Activated CD8-positive, alpha-beta T cell treated with anti-CD3 and anti-CD28 coated beads, Interleukin-2, amount 10 ng/mL, durations not matched to agents 7 days and 5 days (primary cell): ENCODE measurements at regions not wholly inside any gene's neighbourhood (a gene's known extent, or its start where the extent isn't known, plus 50 kb on each side); places are given as distances from the start of the nearest gene placed in this dataset.

Experiments
- ATAC-seq: fragments of 150-1000 bp; cut with Tn5 transposase; one replicate; pipeline ENCODE4 v1.10.0; 2021; ENCODE audit warnings: moderate library complexity
- CTCF ChIA-PET: fragments of 350-600 bp; sonication (Branson Sonifier 250); formaldehyde crosslinking; loops from one replicate; lab custom pipeline; 2021; ENCODE audit warnings: antibody characterized with exemption; lab: Charles Lee
- POLR2A ChIA-PET: fragments of 350-600 bp; sonication (Branson Sonifier 250); formaldehyde crosslinking; loops from one replicate; lab custom pipeline; 2021; ENCODE audit warnings: antibody characterized with exemption; lab: Charles Lee
- DNase-seq: peaks from one replicate; pipeline ENCODE4 v3.0.0-alpha.2; 2020
- H3K27ac Mint-ChIP-seq: one replicate; pipeline ENCODE4 v1.8.0; 2021; ENCODE audit warnings: mild to moderate bottlenecking, mixed read lengths
- H3K27me3 Mint-ChIP-seq: one replicate; pipeline ENCODE4 v1.8.0; 2021; ENCODE audit warnings: low read depth, mixed read lengths
- H3K36me3 Mint-ChIP-seq: one replicate; pipeline ENCODE4 v1.8.0; 2021; ENCODE audit warnings: low read depth, mixed read lengths
- H3K4me1 Mint-ChIP-seq: one replicate; pipeline ENCODE4 v1.8.0; 2021; ENCODE audit warnings: low read depth, mixed read lengths
- H3K4me3 Mint-ChIP-seq: one replicate; pipeline ENCODE4 v1.8.0; 2021; ENCODE audit warnings: mild to moderate bottlenecking, mixed read lengths
- H3K9me3 Mint-ChIP-seq: one replicate; pipeline ENCODE4 v1.8.0; 2022; ENCODE audit warnings: mixed read lengths; ENCODE audit not compliant: insufficient read depth

DNA sequence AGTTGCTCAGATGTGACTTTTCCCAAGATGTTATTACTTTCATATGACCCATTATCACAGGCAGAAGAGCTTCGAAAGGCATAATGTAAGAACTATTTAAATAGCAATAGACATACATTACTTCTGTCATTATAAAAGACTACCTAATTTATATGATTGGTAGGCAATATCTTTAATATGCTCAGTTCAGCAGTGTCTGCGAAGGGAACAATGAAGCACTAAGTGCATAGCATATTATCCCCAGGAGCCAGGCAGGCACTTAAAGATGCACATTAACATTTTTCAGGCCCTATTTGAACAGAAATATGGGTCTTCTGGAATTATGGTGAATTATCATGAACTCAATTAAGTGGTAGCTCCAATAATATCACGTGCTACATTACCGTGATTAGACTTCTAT is 217.8 kb downstream of the EPM2A start:
- Mint-ChIP-seq H3K4me1 (no peaks in the 10 kb centered on the region), H3K9me3 (no peaks in the 10 kb centered on the region), H3K36me3 (no peaks in the 10 kb centered on the region), H3K4me3 (no peak overlapping the region), H3K27ac (no peak overlapping the region), H3K27me3 (no peaks in the 10 kb centered on the region)
- ChIA-PET POLR2A (no interaction called here), CTCF (no interaction called here)
- DNase-seq, result no peak
- ATAC-seq, result no peak

DNA sequence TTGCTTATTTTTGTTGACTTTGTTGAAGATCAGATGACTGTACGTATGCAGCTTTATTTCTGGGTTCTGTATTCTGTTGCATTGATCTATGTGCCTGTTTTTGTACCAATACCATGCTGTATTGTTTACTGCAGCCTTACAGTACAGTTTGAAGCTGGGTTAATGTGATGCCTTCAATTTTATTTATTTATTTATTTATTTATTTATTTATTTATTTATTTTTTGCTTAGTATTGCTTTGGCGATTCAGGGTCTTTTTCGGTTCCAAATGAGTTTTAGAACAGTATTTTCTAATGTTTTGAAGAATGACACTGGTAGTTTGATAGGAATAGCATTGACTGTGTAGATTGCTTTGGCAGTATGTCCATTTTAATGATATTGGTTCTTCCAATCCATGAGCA is 210.3 kb downstream of the EPM2A start:
- ChIA-PET CTCF (no interaction called here), POLR2A (no interaction called here)
- ATAC-seq (no peak), DNase-seq (no peak)
- Mint-ChIP-seq H3K9me3 (peaks cover 7% of the 10 kb centered on the region), H3K36me3 (no peaks in the 10 kb centered on the region), H3K27me3 (no peaks in the 10 kb centered on the region), H3K27ac (no peak overlapping the region), H3K4me1 (no peaks in the 10 kb centered on the region), H3K4me3 (no peak overlapping the region)

DNA sequence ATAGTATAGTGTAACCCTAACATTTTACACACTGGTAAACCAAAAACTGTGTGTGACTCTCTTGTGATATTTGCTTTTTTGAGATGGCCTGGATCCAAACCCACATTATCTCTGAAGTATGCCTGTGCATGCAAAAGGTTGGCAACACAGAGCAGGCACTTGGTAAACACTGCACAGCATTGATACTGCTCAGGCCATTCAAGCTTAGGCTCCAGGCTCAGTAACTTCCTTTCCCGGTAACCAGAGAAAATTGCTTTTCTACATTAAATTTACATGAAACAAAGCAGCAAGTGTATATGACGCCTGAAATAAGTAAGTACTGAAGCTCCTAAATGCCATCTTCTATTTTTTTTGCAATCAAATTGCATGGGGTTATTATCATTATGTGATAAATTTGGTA is 205.7 kb downstream of the EPM2A start:
- Mint-ChIP-seq H3K4me3 (no peak overlapping the region), H3K27ac (no peak overlapping the region), H3K9me3 (peaks cover 7% of the 10 kb centered on the region), H3K36me3 (no peaks in the 10 kb centered on the region), H3K27me3 (no peaks in the 10 kb centered on the region), H3K4me1 (no peaks in the 10 kb centered on the region)
- ChIA-PET POLR2A (no interaction called here), CTCF (no interaction called here)
- DNase-seq, result no peak
- ATAC-seq, result no peak

DNA sequence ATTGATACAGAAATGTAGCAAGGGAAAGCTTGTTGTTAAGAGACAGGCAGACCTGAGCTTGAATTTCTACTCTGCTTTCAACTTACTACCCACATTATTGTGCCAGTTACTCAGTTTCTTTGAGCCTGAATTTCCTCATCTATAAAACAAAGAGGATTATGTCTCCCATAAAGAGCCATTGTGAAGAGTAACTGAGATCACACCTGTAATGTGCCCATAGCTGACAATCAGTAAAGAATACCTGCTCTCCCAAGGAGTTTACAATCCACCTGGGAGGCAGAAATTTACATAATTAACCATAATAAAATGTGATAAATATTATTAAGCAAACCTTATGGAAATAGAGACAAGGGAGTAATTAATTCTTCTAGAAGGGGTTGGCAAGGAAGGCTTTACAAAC is 204.9 kb downstream of the EPM2A start:
- H3K9me3 Mint-ChIP-seq, result peaks cover 7% of the 10 kb centered on the region
- ChIA-PET CTCF (no interaction called here), POLR2A (interaction anchor here (0.6 kb wide), 1 partner anchor 160 kb away, joined by 3 read pairs; no protein-coding TSS in a partner anchor)
- no peaks in the 10 kb centered on the region for H3K27me3 Mint-ChIP-seq
- H3K4me3 Mint-ChIP-seq, result no peak overlapping the region
- H3K27ac Mint-ChIP-seq, result no peak overlapping the region
- DNase-seq (no peak), ATAC-seq (no peak)
- no peaks in the 10 kb centered on the region for H3K4me1 Mint-ChIP-seq
- H3K36me3 Mint-ChIP-seq, result no peaks in the 10 kb centered on the region

DNA sequence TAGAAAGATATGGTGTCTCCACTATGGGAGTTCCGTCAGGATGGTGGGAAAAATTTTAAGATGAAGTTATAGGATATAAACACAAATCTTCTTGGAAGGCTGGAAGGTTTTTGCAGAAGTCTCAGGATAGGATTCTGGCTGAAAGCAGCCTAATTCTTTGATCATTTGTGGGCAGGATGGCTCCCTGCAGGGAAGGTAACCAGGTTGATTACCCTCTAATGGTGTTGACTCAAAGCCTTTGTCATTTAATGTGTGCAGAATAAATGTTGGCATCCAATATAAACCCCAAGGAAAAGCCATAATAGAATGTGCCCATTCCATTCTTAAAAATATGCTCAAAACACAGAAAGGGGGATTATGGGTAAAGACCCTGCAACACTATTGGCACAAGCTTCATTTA is 204.3 kb downstream of the EPM2A start:
- Mint-ChIP-seq H3K36me3 (no peaks in the 10 kb centered on the region), H3K4me3 (no peak overlapping the region), H3K9me3 (peaks cover 7% of the 10 kb centered on the region), H3K4me1 (no peaks in the 10 kb centered on the region), H3K27ac (no peak overlapping the region), H3K27me3 (no peaks in the 10 kb centered on the region)
- ChIA-PET CTCF (no interaction called here), POLR2A (interaction anchor here (0.6 kb wide), 1 partner anchor 159 kb away, joined by 3 read pairs; no protein-coding TSS in a partner anchor)
- no peak for DNase-seq
- no peak for ATAC-seq

DNA sequence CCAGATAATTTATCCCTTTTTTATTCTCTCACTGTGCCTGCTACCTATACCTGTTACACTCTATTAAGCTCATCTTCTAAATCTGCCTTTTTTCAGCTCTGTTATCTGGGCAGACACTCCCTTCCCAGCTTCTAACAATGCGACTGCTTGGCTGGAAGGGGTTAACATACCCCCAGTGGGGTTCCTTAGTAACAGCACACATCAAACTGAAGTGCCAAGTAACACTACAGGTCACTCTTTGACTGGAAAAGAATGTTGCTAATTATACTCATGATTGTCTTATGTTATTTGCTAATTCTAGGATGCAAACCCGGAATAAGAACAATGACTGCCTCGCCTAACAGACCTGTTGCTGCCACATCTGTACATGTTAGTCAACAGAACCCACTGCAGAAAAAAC is 203.5 kb downstream of the EPM2A start:
- ChIA-PET POLR2A (no interaction called here), CTCF (no interaction called here)
- Mint-ChIP-seq H3K4me1 (no peaks in the 10 kb centered on the region), H3K4me3 (no peak overlapping the region), H3K27ac (no peak overlapping the region), H3K27me3 (no peaks in the 10 kb centered on the region), H3K36me3 (no peaks in the 10 kb centered on the region), H3K9me3 (peaks cover 4% of the 10 kb centered on the region)
- ATAC-seq, result no peak
- no peak for DNase-seq

DNA sequence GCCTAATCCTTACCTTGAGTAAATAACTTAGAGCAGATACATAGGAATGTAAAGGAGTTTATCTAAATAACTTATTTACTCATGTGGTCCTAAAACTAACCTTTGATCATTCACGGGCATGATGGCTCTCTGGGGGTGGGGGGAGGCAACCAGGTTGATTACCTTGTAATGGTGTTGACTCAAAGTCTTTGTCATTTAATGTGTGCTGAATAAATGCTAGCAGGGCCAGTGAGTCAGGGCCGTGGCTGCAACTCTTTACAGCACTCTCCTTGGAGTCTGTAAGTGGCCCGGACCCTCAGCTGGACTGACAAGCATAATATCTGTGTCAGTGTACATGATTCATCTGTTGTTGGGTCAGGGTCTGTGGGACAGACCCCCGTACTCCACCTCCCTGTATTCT is 203.0 kb downstream of the EPM2A start:
- Mint-ChIP-seq H3K36me3 (no peaks in the 10 kb centered on the region), H3K27me3 (no peaks in the 10 kb centered on the region), H3K4me3 (no peak overlapping the region), H3K27ac (no peak overlapping the region), H3K4me1 (no peaks in the 10 kb centered on the region), H3K9me3 (no peaks in the 10 kb centered on the region)
- DNase-seq, result no peak
- ATAC-seq, result no peak
- POLR2A ChIA-PET, result no interaction called here
- CTCF ChIA-PET, result no interaction called here

DNA sequence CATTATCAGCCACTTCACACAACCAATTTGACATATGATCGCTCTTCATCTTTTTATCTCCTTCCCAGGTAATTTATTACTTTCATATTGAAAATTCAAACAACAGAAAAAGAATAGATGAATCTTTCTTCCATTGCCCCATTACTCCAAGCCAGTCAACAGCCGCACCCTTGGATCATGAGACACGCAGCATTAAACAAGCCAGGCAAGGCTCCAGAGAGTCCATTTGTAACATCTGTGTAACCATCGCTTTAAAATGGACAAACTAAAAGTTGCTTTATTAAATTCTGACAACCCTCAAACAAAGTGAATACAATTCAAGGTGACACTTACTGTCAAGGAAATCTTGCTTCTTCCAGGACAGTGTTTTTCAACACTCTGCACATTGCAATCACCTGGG is 200.3 kb downstream of the EPM2A start:
- Mint-ChIP-seq H3K9me3 (no peaks in the 10 kb centered on the region), H3K4me1 (no peaks in the 10 kb centered on the region), H3K27ac (no peak overlapping the region), H3K4me3 (no peak overlapping the region), H3K27me3 (no peaks in the 10 kb centered on the region), H3K36me3 (no peaks in the 10 kb centered on the region)
- DNase-seq (no peak), ATAC-seq (no peak)
- CTCF ChIA-PET, result no interaction called here
- POLR2A ChIA-PET, result no interaction called here

DNA sequence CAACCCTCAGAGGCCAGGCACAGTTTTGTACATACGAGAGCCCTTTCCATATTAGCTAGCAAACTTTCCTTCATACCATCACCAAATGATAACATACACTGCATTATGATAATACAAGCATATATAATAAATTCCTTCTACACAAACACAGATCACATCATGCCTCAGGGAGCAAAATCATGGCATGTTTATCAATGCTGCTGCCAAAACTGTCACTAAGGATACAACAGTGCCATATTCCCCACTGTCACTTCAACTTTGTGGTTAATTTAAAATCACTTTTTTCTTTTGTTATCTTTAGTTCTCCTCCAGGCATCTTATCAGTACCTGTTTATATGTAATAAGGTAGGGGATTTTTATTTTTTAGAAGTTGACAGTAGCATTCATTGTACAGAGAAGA is 196.3 kb downstream of the EPM2A start:
- DNase-seq (no peak), ATAC-seq (no peak)
- ChIA-PET CTCF (no interaction called here), POLR2A (no interaction called here)
- Mint-ChIP-seq H3K9me3 (no peaks in the 10 kb centered on the region), H3K4me1 (no peaks in the 10 kb centered on the region), H3K27ac (no peak overlapping the region), H3K4me3 (no peak overlapping the region), H3K27me3 (no peaks in the 10 kb centered on the region), H3K36me3 (no peaks in the 10 kb centered on the region)

DNA sequence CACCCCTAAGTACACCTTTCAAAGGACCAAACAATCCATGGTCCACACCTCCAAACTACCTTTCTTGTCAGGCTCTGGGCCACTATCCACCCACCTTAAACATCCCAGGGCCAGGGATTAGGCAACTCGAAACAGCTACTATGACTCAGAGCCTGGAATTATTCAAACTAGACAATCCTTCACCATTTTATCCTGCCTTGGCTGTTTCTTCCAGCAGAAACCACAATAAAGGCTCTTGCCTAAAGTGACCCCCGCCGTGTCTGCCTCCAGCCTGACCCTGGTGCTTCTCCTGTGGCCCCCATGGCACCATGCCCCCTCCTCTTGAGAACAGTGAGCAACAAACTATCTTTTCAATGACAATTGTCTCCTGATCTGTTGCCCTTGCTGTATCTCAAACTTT is 195.5 kb downstream of the EPM2A start:
- Mint-ChIP-seq H3K4me3 (no peak overlapping the region), H3K9me3 (no peaks in the 10 kb centered on the region), H3K36me3 (no peaks in the 10 kb centered on the region), H3K4me1 (no peaks in the 10 kb centered on the region), H3K27ac (no peak overlapping the region), H3K27me3 (no peaks in the 10 kb centered on the region)
- ChIA-PET POLR2A (no interaction called here), CTCF (no interaction called here)
- ATAC-seq (no peak), DNase-seq (no peak)

DNA sequence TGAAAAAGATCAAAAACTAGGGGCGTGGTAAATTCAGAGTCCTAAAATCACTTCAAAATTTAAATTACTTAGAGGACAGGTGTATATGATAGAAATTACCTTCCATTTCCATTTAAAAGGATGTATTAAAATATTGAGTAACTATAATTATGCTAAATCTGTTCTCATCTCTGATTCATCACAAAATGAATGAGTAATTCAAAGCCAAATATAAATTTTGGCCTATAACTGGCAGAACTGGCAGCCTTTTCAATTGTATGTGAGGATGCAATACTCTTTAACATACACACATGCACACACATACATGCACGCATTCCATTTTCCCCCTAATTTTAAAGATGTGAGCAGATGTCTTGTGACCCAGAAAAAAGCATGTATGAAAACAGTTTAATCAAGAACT is 194.6 kb downstream of the EPM2A start:
- CTCF ChIA-PET, result no interaction called here
- no peak for ATAC-seq
- Mint-ChIP-seq H3K27me3 (no peaks in the 10 kb centered on the region), H3K9me3 (no peaks in the 10 kb centered on the region), H3K27ac (no peak overlapping the region), H3K36me3 (no peaks in the 10 kb centered on the region), H3K4me1 (no peaks in the 10 kb centered on the region), H3K4me3 (no peak overlapping the region)
- DNase-seq, result no peak
- POLR2A ChIA-PET, result no interaction called here

DNA sequence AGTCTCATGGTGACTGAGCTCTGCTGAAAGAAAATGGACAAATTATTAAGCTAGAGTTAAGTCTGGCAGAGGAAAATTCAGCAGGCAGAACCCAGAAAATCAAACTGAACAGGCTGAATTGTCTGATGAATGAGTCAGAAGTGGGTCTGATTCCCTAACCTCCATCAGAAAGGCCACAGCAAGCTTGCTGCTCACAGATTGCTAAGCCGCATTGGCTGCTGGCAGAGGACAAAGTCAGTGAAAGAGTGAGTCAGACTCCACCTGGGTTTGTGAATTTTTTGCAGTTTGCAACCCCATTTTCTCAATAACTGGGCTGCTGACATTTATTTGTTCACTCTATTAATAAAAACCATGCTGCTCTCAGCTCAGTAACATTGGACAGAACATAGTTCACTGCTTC is 191.3 kb downstream of the EPM2A start:
- H3K4me3 Mint-ChIP-seq, result no peak overlapping the region
- ATAC-seq, result no peak
- no peak for DNase-seq
- H3K4me1 Mint-ChIP-seq, result no peaks in the 10 kb centered on the region
- no peak overlapping the region for H3K27ac Mint-ChIP-seq
- H3K9me3 Mint-ChIP-seq, result no peaks in the 10 kb centered on the region
- ChIA-PET CTCF (no interaction called here), POLR2A (no interaction called here)
- no peaks in the 10 kb centered on the region for H3K27me3 Mint-ChIP-seq
- no peaks in the 10 kb centered on the region for H3K36me3 Mint-ChIP-seq

DNA sequence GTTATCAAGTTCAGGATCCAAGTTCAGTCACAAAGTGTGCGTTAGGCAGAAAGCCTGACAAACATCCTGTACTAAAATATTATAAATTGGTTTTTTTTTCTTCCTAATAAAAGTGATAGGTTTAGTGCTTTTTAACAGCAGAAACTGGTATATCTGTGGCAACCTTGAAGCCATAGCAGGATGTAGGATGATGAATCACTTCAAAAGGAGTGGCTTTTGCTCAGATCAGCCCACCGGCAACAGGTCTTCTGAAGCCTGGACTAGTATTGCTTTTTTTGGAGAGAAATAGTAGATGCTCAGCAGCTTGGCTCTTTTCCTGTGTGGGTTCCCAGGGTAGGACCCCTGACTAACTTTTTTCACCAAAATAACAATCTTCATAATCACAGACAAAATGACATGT is 190.8 kb downstream of the EPM2A start:
- H3K4me1 Mint-ChIP-seq, result no peaks in the 10 kb centered on the region
- CTCF ChIA-PET, result no interaction called here

More for the DNA sequence above, 190.8 kb downstream of the EPM2A start:
- DNase-seq, result no peak
- Mint-ChIP-seq H3K36me3 (no peaks in the 10 kb centered on the region), H3K9me3 (no peaks in the 10 kb centered on the region), H3K4me3 (no peak overlapping the region), H3K27ac (no peak overlapping the region), H3K27me3 (no peaks in the 10 kb centered on the region)
- POLR2A ChIA-PET, result no interaction called here
- ATAC-seq, result no peak
